GM12892 (cell line): ENCODE measurements at regions not wholly inside any gene's neighbourhood (a gene's known extent, or its start where the extent isn't known, plus 50 kb on each side); places are given as distances from the start of the nearest gene placed in this dataset.

Source experiments
- POLR2AphosphoS5 ChIP-seq: IDR thresholded peaks from 2 replicates; pipeline ENCODE4 v1.6.1; 2011; ENCODE audit warnings: low read depth, low read length, control low read depth
- TAF1 ChIP-seq: IDR thresholded peaks from 2 replicates; pipeline ENCODE4 v1.6.1; 2011; ENCODE audit warnings: low read depth, mild to moderate bottlenecking, control low read depth, low read length, borderline replicate concordance

DNA sequence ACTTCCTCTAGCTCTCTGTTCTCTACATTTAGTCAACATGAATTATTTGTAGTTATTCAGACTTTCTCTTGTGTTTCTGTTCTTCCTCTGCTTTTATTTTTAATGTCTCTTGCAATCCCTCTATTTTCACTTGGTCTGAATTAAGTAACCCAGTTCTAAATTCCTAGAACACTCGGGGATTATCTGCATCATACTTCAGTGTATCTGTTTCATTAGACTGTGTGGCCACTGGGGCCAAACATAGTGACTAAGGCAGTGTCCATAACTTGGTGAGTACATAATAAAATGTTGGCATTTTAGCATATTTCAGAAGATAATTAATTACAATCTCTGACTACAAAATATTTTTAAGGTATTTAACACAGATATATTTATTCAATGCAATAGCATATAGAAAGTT lies 1087.2 kb upstream of the B3GALT2 start:
- TF ChIP-seq POLR2AphosphoS5, result no peak
- no peak for TF ChIP-seq TAF1
